Esophagus muscularis mucosa (tissue), 4 donors: ENCODE measurements at regions not wholly inside any gene's neighbourhood (a gene's known extent, or its start where the extent isn't known, plus 50 kb on each side); places are given as distances from the start of the nearest gene placed in this dataset.

Source experiments
- CTCF ChIP-seq, 3 experiments: fragments of 200-600 bp in 2 of 3; fragments of 450-650 bp in 1 of 3; sonication (generic) in 2 of 3; IDR thresholded peaks; one replicate each; pipeline ENCODE4 v1.5.1; 2017 to 2019; ENCODE audit warnings: antibody characterized with exemption in 3 of 3, mild to moderate bottlenecking in 2 of 3, moderate library complexity in 1 of 3
- EP300 ChIP-seq: sonication (generic); formaldehyde crosslinking; IDR thresholded peaks from one replicate; pipeline ENCODE4 v1.6.1; 2017; ENCODE audit warnings: antibody characterized with exemption
- POLR2A ChIP-seq: fragments of 450-650 bp; IDR thresholded peaks from one replicate; pipeline ENCODE4 v1.6.1; 2017; ENCODE audit warnings: antibody characterized with exemption, moderate library complexity, mild to moderate bottlenecking, low read depth
- POLR2AphosphoS5 ChIP-seq, 2 donors: sonication (generic); formaldehyde crosslinking; IDR thresholded peaks; one replicate each; pipeline ENCODE4 v1.6.1; 2017; ENCODE audit warnings: antibody characterized with exemption in 2 of 2

DNA sequence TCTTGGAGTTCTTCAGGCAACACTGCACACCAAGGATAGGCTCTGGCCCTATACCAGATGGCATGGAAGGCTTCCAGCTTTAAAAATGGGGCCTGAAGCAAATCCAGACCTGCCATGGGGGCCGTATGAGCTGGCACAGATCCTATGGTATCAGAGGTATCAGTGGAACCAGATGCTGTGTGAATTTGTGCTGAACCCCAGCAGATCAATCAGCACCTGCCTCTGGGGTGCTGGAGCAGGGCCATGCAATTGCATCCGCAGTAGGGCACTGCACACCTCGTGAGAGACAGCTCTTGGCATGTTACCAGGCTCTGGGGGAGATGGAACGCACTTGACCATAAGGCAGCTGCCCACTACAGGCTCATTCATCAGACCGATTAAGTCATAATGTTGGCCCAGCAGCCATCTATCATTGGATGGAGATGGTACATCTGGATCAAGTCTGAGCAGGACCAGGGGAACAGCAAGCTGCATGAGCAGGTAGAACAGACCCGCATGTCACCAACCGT lies 221.5 kb downstream of the MYLK4 start:
- TF ChIP-seq CTCF (IDR thresholded peaks at IDR 0.05) (no peak), EP300 (no peak), POLR2AphosphoS5 (IDR thresholded peaks at IDR 0.05) (no peak), POLR2A (no peak)
